AG04449 (cell line): ENCODE measurements at regions not wholly inside any gene's neighbourhood (a gene's known extent, or its start where the extent isn't known, plus 50 kb on each side); places are given as distances from the start of the nearest gene placed in this dataset.

Experiments
- CTCF ChIA-PET: fragments of 350-600 bp; formaldehyde crosslinking; extraction: SDS; loops from one replicate; lab custom pipeline; 2021; ENCODE audit warnings: antibody characterized with exemption; lab: Yijun Ruan, JAX
- POLR2A ChIA-PET: fragments of 400-600, 350-600 bp; formaldehyde crosslinking; extraction: SDS; loops from one replicate; lab custom pipeline; 2020; ENCODE audit warnings: antibody characterized with exemption, inconsistent platforms; lab: Yijun Ruan, JAX
- DNase-seq: peaks from one replicate; pipeline ENCODE4 v3.0.0-alpha.2; 2010; ENCODE audit warnings: low read depth, low spot score
- H3K4me3 ChIP-seq: 2 replicates; pipeline ENCODE4 v1.5.1; 2011; ENCODE audit warnings: low read depth, mild to moderate bottlenecking, control low read depth, low read length
- CTCF ChIP-seq: IDR thresholded peaks from one replicate; pipeline ENCODE4 v1.5.1; 2011; ENCODE audit warnings: mild to moderate bottlenecking, moderate library complexity, low read length, control low read depth, inconsistent platforms; ENCODE audit not compliant: insufficient read depth; ENCODE audit errors: missing control alignments

- TF ChIP-seq CTCF = no peak
- ChIA-PET POLR2A (no interaction called here), CTCF (no interaction called here)
- no peak for DNase-seq
- no peak overlapping the region for H3K4me3 ChIP-seq
Measured at GRCh38 chr12:131591136-131591535, 119.8 kb upstream of the SFSWAP start.

GRCh38 chr12:131591714-131592709 is 118.9 kb upstream of the SFSWAP start:
- no peak for TF ChIP-seq CTCF
- H3K4me3 ChIP-seq = no peak overlapping the region
- ChIA-PET POLR2A (no interaction called here), CTCF (no interaction called here)
- no peak for DNase-seq

- CTCF ChIA-PET = no interaction called here
- DNase-seq = no peak
- H3K4me3 ChIP-seq = no peak overlapping the region
- POLR2A ChIA-PET = no interaction called here
- no peak for TF ChIP-seq CTCF
Measured at GRCh38 chr12:131592972-131593371, 117.9 kb upstream of the SFSWAP start.

- ChIA-PET POLR2A (no interaction called here), CTCF (no interaction called here)
- TF ChIP-seq CTCF = no peak
- DNase-seq = no peak
- H3K4me3 ChIP-seq = no peak overlapping the region
Measured at GRCh38 chr12:131593406-131593805, 117.5 kb upstream of the SFSWAP start.

GRCh38 chr12:131596115-131596514 is 114.8 kb upstream of the SFSWAP start:
- no peak for DNase-seq
- ChIA-PET POLR2A (no interaction called here), CTCF (no interaction called here)
- H3K4me3 ChIP-seq = no peak overlapping the region
- TF ChIP-seq CTCF = no peak

GRCh38 chr12:131597333-131597732 is 113.6 kb upstream of the SFSWAP start:
- no peak for DNase-seq
- ChIA-PET CTCF (no interaction called here), POLR2A (no interaction called here)
- no peak for TF ChIP-seq CTCF
- no peak overlapping the region for H3K4me3 ChIP-seq
